Body of pancreas (tissue), 4 donors: ENCODE measurements at regions not wholly inside any gene's neighbourhood (a gene's known extent, or its start where the extent isn't known, plus 50 kb on each side); places are given as distances from the start of the nearest gene placed in this dataset.

Source experiments
- POLR2A ChIP-seq, 3 donors: fragments of 450-650 bp; IDR thresholded peaks; one replicate each; pipeline ENCODE4 v1.6.1; 2016; ENCODE audit warnings: antibody characterized with exemption in 3 of 3, mild to moderate bottlenecking in 2 of 3
- TF ChIP-seq, protein P1 (sequence below), 7 experiments: fragments of 450-650 bp in 4 of 7; fragments of 200-600 bp in 3 of 7; sonication (generic) in 3 of 7; IDR thresholded peaks; one replicate each; pipeline ENCODE4 v1.5.1; 2016 to 2019; ENCODE audit warnings: antibody characterized with exemption in 7 of 7

GRCh38 chr4:13830449-13830848 is 202.9 kb upstream of the BOD1L1 start:
- TF ChIP-seq, protein P1, sequence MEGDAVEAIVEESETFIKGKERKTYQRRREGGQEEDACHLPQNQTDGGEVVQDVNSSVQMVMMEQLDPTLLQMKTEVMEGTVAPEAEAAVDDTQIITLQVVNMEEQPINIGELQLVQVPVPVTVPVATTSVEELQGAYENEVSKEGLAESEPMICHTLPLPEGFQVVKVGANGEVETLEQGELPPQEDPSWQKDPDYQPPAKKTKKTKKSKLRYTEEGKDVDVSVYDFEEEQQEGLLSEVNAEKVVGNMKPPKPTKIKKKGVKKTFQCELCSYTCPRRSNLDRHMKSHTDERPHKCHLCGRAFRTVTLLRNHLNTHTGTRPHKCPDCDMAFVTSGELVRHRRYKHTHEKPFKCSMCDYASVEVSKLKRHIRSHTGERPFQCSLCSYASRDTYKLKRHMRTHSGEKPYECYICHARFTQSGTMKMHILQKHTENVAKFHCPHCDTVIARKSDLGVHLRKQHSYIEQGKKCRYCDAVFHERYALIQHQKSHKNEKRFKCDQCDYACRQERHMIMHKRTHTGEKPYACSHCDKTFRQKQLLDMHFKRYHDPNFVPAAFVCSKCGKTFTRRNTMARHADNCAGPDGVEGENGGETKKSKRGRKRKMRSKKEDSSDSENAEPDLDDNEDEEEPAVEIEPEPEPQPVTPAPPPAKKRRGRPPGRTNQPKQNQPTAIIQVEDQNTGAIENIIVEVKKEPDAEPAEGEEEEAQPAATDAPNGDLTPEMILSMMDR (IDR thresholded peaks at IDR 0.05), result no peak
- TF ChIP-seq POLR2A (IDR thresholded peaks at IDR 0.05), result no peak
